ENCODE measurements at regions not wholly inside any gene's neighbourhood (a gene's known extent, or its start where the extent isn't known, plus 50 kb on each side); places are given as distances from the start of the nearest gene placed in this dataset.

- no peak for TF ChIP-seq EP300 (IDR thresholded peaks at IDR 0.05)
- no peak for TF ChIP-seq CTCF (IDR thresholded peaks at IDR 0.05)
These were observed 144.8 kb upstream of the ZNF804B start for GRCh38 chr7:88614736-88615135.

Data from tibial nerve (tissue), 4 donors.